ENCODE measurements at regions not wholly inside any gene's neighbourhood (a gene's known extent, or its start where the extent isn't known, plus 50 kb on each side); places are given as distances from the start of the nearest gene placed in this dataset.

GRCh38 chr5:106324356-106324755 is 1346.4 kb downstream of the EFNA5 start:
- TF ChIP-seq GATA3 (IDR thresholded peaks at IDR 0.05; ENCODE audit: low read depth, low read length): no peak
- no peak for TF ChIP-seq GATA2 (IDR thresholded peaks at IDR 0.05; ENCODE audit: low read depth, low read length)

- TF ChIP-seq GATA2 (IDR thresholded peaks at IDR 0.05; ENCODE audit: low read depth, low read length) (no peak), GATA3 (IDR thresholded peaks at IDR 0.05; ENCODE audit: low read depth, low read length) (no peak)
These were observed 1349.5 kb downstream of the EFNA5 start for GRCh38 chr5:106321242-106321641.

DNA sequence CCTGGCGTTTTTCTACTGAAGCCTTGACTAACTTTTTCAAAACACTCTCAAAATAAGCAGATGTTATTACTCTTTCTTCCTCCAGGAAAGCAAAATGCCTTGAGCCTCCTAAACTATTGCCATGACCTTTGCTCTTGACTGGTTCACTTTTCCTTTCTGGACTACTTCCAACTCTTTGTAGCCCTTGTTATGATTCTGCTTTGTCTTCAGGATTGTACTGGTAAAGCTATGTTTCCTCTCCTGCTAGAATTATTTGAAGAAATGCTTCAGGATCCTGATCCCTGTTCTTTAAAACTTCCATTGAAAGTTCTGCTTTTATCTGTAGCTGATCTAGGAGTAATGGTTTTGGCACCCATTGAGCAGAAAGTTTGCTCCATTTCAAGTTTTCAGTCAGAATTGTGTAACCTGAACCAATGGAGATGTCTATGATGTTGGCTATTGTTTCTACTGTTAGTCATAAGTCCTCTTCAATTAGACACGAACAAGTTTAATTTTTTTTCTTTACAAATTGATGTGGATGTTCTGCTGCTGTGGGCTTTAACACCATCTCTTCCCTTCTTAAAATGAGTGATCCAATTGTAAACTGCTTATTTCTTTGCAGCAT is 1356.4 kb downstream of the EFNA5 start:
- TF ChIP-seq GATA3 (IDR thresholded peaks at IDR 0.05; ENCODE audit: low read depth, low read length) (no peak), GATA2 (IDR thresholded peaks at IDR 0.05; ENCODE audit: low read depth, low read length) (no peak)

- TF ChIP-seq GATA3 (IDR thresholded peaks at IDR 0.05; ENCODE audit: low read depth, low read length) (no peak), GATA2 (IDR thresholded peaks at IDR 0.05; ENCODE audit: low read depth, low read length) (no peak)
These were observed 1358.4 kb downstream of the EFNA5 start for GRCh38 chr5:106312360-106312759.

DNA sequence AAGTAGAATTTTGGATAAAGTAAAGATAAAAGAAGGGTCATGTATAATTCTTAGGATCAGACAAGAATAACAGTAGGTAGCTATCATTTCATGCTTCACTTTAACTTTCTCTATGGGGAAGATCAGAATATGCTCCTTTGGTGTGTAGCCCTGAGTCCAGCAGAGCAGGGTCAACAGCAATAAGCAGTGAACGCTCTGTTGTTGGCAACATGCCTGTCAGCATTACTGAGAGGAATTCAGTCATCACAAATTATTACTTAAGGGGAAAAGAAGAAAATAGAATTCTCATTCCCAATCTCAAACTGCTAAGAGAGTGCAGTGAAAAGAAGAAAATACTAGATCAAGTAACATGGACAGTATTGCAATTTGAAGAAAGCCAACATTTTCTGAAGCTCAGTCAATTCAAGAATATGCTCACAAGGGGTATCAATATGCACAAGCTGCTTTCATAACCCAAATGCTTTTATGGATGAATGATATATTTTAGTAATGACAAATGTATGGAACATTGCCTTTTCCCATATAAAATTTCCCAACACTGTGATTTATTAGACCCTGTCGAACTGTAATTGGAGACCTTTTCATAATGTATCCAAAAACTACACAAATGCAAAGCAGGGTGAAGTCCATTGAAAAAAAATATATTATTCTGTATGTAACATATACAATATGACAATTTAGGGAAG is 1359.4 kb downstream of the EFNA5 start:
- TF ChIP-seq GATA3 (IDR thresholded peaks at IDR 0.05; ENCODE audit: low read depth, low read length) (no peak), GATA2 (IDR thresholded peaks at IDR 0.05; ENCODE audit: low read depth, low read length) (no peak)

DNA sequence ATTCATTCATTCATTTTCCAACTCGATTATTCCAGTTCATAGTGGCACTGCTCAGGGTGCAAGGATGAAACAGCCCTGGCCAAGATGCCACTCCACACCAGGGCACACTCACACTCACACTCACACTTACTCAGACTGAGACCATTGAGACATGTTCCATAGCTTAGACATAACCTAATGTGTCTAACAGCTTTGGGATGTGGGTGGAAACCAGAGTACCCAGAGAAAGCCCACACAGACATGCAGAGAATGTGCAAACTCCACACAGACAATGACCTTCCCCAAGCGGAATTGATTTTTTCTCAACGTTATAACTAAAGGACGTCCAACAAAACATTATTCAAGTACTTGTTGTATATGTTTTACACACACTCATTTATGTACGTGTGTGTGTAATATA is 1363.5 kb downstream of the EFNA5 start:
- TF ChIP-seq GATA3 (IDR thresholded peaks at IDR 0.05; ENCODE audit: low read depth, low read length) (no peak), GATA2 (IDR thresholded peaks at IDR 0.05; ENCODE audit: low read depth, low read length) (no peak)

DNA sequence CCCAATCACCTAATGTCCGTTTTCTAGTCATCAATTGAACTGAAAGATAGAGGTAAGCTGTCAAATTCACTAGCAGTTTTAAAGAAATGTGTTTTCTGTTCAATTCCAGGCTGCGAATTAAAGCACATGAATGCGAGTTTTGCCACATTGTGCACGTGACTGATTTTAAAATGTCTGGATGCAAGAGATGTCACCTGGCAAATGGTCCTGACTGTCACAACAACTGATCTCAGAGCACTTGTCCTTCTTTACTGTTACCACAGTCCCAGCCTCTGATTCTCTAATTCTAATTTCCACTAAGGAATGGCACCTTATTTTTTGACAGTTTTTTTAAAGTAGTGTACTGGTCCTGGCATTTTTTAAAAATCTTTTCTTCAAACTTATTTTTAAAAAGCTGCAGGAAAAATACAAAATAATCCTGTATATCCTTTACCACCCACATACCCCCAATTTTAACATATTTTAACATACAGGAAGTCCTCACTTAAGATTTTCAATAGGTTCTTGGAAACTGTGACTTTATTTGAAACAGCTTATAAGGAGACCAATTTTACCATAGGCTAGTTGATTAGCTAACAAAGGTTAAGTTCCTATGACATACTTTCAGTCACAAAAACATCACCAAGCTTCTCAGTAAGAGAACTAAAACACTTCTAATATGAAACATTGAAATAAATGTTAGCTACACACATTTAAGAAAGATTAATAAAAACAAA is 1364.3 kb downstream of the EFNA5 start:
- TF ChIP-seq GATA3 (IDR thresholded peaks at IDR 0.05; ENCODE audit: low read depth, low read length) (no peak), GATA2 (IDR thresholded peaks at IDR 0.05; ENCODE audit: low read depth, low read length) (no peak)

- TF ChIP-seq GATA2 (IDR thresholded peaks at IDR 0.05; ENCODE audit: low read depth, low read length) (no peak), GATA3 (IDR thresholded peaks at IDR 0.05; ENCODE audit: low read depth, low read length) (no peak)
These were observed 1366.8 kb downstream of the EFNA5 start for GRCh38 chr5:106303911-106304310.

DNA sequence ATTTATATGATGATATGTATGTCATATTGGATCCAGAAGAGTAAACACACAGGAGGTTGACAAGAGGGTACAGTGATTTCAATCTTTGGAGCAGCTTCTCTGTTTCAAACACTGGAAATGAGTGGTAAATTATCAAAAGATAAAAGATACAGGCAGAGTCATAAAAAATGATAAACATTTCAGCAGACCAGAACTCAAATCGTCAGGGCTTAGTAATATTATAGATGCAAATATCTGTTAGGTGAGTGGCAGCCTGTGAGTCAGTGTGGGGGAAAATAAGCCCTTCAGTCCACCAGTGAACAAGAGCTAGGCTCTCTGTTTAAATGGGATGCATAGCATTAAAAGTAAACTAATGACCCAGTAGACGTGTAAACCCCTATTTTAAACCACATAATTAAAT is 1378.1 kb downstream of the EFNA5 start:
- TF ChIP-seq GATA2 (IDR thresholded peaks at IDR 0.05; ENCODE audit: low read depth, low read length): no peak
- TF ChIP-seq GATA3 (IDR thresholded peaks at IDR 0.05; ENCODE audit: low read depth, low read length): no peak

DNA sequence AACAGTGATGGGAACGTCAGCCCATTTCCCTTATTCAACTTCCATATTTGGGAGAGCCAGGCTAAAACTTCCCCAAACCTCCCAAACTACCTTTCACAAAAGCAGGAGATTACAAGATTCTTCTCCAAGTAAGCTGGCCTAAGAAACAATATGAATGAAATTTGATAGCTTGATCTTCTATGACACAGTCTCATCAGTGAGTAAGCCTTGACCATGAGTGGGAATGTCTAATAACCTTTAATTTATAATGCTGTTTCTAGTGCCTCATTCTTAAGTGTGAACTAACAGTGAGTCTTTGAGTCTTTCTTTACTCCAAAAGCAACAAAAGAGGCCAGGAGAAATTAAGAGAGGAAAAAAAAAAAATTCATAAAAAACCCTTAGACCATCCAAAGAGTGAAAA is 1379.9 kb downstream of the EFNA5 start:
- TF ChIP-seq GATA2 (IDR thresholded peaks at IDR 0.05; ENCODE audit: low read depth, low read length) (no peak), GATA3 (IDR thresholded peaks at IDR 0.05; ENCODE audit: low read depth, low read length) (no peak)

DNA sequence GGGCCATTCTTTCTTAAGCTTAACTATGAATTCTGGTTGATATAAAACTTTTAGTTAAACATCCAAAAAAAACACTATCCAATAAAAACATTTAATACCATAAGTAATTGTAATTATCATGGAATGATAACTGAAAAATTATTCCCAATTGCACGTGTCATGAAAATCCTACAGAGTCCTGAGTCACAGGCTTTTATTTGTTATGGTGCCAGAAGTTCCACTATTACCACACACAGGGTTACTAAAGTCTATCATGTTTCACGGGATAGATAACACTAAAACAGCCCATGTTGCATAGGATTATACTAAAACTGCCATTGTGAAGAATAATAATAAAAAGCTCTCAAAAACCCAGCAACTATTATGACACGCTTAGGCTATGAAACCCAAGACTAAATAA is 1381.8 kb downstream of the EFNA5 start:
- TF ChIP-seq GATA2 (IDR thresholded peaks at IDR 0.05; ENCODE audit: low read depth, low read length) (no peak), GATA3 (IDR thresholded peaks at IDR 0.05; ENCODE audit: low read depth, low read length) (no peak)

- TF ChIP-seq GATA2 (IDR thresholded peaks at IDR 0.05; ENCODE audit: low read depth, low read length) (no peak), GATA3 (IDR thresholded peaks at IDR 0.05; ENCODE audit: low read depth, low read length) (no peak)
These were observed 1393.1 kb downstream of the EFNA5 start for GRCh38 chr5:106277540-106278096.

- TF ChIP-seq GATA2 (IDR thresholded peaks at IDR 0.05; ENCODE audit: low read depth, low read length) (no peak), GATA3 (IDR thresholded peaks at IDR 0.05; ENCODE audit: low read depth, low read length) (no peak)
These were observed 1401.4 kb downstream of the EFNA5 start for GRCh38 chr5:106269252-106269843.

DNA sequence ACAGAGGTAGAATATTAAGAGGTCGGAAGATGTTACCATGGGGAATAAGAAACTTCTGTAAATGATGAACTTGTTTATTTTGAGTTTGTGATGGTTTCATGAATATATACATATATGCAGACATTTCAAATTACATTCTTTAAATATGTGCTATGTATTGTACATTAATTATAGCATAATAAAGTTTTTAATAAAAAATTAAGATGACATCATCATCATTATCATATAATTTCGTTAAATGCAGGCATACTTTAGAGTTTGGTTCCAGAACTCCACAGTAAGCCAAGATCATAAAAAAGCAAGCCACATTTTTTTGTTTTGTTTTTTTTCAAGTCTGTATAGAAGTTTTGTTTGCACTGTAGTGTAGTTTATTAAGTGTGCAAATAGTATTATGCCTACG is 1403.5 kb downstream of the EFNA5 start:
- TF ChIP-seq GATA3 (IDR thresholded peaks at IDR 0.05; ENCODE audit: low read depth, low read length): no peak
